ENCODE measurements at regions not wholly inside any gene's neighbourhood (a gene's known extent, or its start where the extent isn't known, plus 50 kb on each side); places are given as distances from the start of the nearest gene placed in this dataset.

DNA sequence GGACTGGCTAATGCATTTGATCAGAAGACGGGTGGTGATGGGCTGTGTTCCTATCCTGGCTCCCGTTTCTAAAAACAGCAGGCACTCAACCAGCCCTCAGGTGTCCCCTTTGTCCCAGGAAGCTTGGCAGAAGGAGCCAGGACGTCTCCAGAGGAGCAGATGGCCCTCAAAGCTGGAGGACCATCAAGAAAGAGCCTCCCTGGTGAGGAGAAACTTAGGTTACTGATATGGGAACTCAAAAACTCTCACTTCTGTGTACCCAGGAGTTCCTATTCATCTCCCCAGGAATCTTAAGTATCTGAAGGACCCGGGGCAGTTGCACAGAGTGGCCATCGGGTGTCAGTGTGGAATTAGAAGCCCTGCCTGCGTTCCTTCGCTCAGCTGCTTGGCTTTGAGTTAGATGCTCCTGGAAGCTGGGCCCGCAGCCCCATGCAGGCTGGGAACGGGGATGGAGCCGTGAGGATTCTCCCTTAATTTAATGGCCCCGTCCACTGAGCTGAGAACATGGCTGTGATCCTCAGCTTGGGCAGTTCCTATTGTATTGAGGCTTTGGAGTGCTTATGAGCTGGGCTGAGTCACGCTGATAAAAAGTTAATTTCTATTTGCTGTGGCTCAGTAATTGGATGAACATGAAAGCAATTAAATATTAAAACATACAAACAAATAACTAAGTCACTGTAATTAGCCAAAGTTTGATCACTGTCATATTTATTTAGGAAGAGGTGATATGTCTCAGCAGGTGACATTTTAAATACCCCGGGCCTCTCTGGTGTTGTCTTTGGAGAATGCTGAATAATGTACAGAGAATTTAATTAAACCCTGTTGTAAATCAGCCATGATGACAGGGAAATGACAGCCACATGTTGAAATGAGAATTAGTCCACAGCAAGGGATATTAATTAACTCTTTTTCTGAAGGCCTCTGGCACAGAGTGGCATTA lies 402.1 kb downstream of the SEC14L1 start:
- TF ChIP-seq, protein P1, sequence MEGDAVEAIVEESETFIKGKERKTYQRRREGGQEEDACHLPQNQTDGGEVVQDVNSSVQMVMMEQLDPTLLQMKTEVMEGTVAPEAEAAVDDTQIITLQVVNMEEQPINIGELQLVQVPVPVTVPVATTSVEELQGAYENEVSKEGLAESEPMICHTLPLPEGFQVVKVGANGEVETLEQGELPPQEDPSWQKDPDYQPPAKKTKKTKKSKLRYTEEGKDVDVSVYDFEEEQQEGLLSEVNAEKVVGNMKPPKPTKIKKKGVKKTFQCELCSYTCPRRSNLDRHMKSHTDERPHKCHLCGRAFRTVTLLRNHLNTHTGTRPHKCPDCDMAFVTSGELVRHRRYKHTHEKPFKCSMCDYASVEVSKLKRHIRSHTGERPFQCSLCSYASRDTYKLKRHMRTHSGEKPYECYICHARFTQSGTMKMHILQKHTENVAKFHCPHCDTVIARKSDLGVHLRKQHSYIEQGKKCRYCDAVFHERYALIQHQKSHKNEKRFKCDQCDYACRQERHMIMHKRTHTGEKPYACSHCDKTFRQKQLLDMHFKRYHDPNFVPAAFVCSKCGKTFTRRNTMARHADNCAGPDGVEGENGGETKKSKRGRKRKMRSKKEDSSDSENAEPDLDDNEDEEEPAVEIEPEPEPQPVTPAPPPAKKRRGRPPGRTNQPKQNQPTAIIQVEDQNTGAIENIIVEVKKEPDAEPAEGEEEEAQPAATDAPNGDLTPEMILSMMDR (conservative IDR thresholded peaks at IDR 0.05; ENCODE audit: low read depth, low read length) = peak; percentile 98
- no peak for TF ChIP-seq EZH2 (IDR thresholded peaks at IDR 0.05; ENCODE audit: low read length, unreplicated experiment)
- no peak overlapping the region for H3K4me2 ChIP-seq (ENCODE audit: low read length)
- H3K4me1 ChIP-seq (ENCODE audit: insufficient read depth, low read length) = no peaks in the 10 kb centered on the region; the same call in 1 of the 2 replicates
- peak; percentile 96 for ATAC-seq
- BruUV-seq (replicated peaks) = no TSS peak
- intact Hi-C loops (cut with micrococcal nuclease) = loop anchor here (1.0 to 2.0 kb wide), 4 partner anchors 65 to 471 kb away; no protein-coding TSS in a partner anchor
- no peak overlapping the region for H2AFZ ChIP-seq (ENCODE audit: low read length)
- DNase-seq = peak; percentile 91
- peaks cover 60% of the 10 kb centered on the region for H3K27me3 ChIP-seq (ENCODE audit: low read length)
- CTCF ChIA-PET = interaction anchor here (0.6 to 1.2 kb wide), 8 partner anchors 43 to 471 kb away, joined by 3 to 9 read pairs (median 3); no protein-coding TSS in a partner anchor
- H3K27ac ChIP-seq (ENCODE audit: low read length) = no peak overlapping the region
- H3K79me2 ChIP-seq (ENCODE audit: low read length) = no peaks in the 10 kb centered on the region
- H3F3A ChIP-seq (ENCODE audit: low read length, unreplicated experiment) = no peaks in the 10 kb centered on the region
- H4K20me1 ChIP-seq (ENCODE audit: low read length) = no peaks in the 10 kb centered on the region
- no peaks in the 10 kb centered on the region for H3K36me3 ChIP-seq (ENCODE audit: low read depth, low read length)
- POLR2A ChIA-PET (ENCODE audit: unreplicated experiment) = no interaction called here
- H3K9ac ChIP-seq (ENCODE audit: low read length) = no peak overlapping the region
- no peaks in the 10 kb centered on the region for H3K9me2 ChIP-seq (replicated peaks; ENCODE audit: low read length)
- no peak overlapping the region for H3K4me3 ChIP-seq (ENCODE audit: low read length)
- no peaks in the 10 kb centered on the region for H3K9me3 ChIP-seq (ENCODE audit: low read length)

- TF ChIP-seq EZH2 (IDR thresholded peaks at IDR 0.05; ENCODE audit: low read length, unreplicated experiment) (no peak), EZH2phosphoT487 (IDR thresholded peaks at IDR 0.05; ENCODE audit: borderline replicate concordance, low read length) (no peak)
- TF ChIP-seq, protein P1 (conservative IDR thresholded peaks at IDR 0.05; ENCODE audit: low read depth, low read length) = no peak
- no peaks in the 10 kb centered on the region for H3K9me3 ChIP-seq (ENCODE audit: low read length)
- ATAC-seq (no peak), DNase-seq (no peak)
- intact Hi-C loops (cut with micrococcal nuclease) = loop anchor here (1.0 to 2.0 kb wide), 2 partner anchors 64 to 185 kb away; no protein-coding TSS in a partner anchor
- no peaks in the 10 kb centered on the region for H3K9me2 ChIP-seq (replicated peaks; ENCODE audit: low read length)
- POLR2A ChIA-PET (ENCODE audit: unreplicated experiment) = no interaction called here
- no peak overlapping the region for H2AFZ ChIP-seq (ENCODE audit: low read length)
- no peaks in the 10 kb centered on the region for H3K79me2 ChIP-seq (ENCODE audit: low read length)
- BruUV-seq (replicated peaks) = no TSS peak
- no peak overlapping the region for H3K4me3 ChIP-seq (ENCODE audit: low read length)
- peaks cover 51% of the 10 kb centered on the region for H3K27me3 ChIP-seq (ENCODE audit: low read length)
- H4K20me1 ChIP-seq (ENCODE audit: low read length) = no peaks in the 10 kb centered on the region
- no peak overlapping the region for H3K4me2 ChIP-seq (ENCODE audit: low read length)
- H3K27ac ChIP-seq (ENCODE audit: low read length) = no peak overlapping the region
- no peaks in the 10 kb centered on the region for H3K36me3 ChIP-seq (ENCODE audit: low read depth, low read length)
- no peaks in the 10 kb centered on the region for H3F3A ChIP-seq (ENCODE audit: low read length, unreplicated experiment)
- no peaks in the 10 kb centered on the region; the same call in 1 of the 2 replicates for H3K4me1 ChIP-seq (ENCODE audit: insufficient read depth, low read length)
- CTCF ChIA-PET = interaction anchor here (0.6 kb wide), 1 partner anchor 643 kb away, joined by 14 read pairs; no protein-coding TSS in a partner anchor
- H3K9ac ChIP-seq (ENCODE audit: low read length) = no peak overlapping the region
Observed at GRCh38 chr17:77543801-77544200, 403.0 kb downstream of the SEC14L1 start.

Data from PC-3 (cell line).